Kidney (tissue), 13 donors: ENCODE measurements at regions not wholly inside any gene's neighbourhood (a gene's known extent, or its start where the extent isn't known, plus 50 kb on each side); places are given as distances from the start of the nearest gene placed in this dataset.

Source experiments
- DNase-seq, 5 donors: peaks; one replicate each; pipeline ENCODE4 v3.0.0-alpha.2; 2013 to 2020
- FAIRE-seq: peaks from 2 replicates; lab custom pipeline; 2012; peaks lifted over from hg19 to GRCh38; lab: Jason Lieb, UNC
- H3K27ac ChIP-seq, 2 donors: one replicate each; pipeline ENCODE4 v1.7.0; 2013; ENCODE audit warnings: low read depth in 2 of 2, low read length in 2 of 2, inconsistent platforms in 1 of 2
- H3K27me3 ChIP-seq: one replicate; pipeline ENCODE4 v1.7.1; 2013; ENCODE audit warnings: low read length, inconsistent platforms; ENCODE audit not compliant: control insufficient read depth, insufficient read depth
- H3K36me3 ChIP-seq, 3 donors: one replicate each; pipeline versions ENCODE4 v1.7.0 to v1.7.1; 2013; ENCODE audit warnings: low read length in 3 of 3, control low read depth in 1 of 3, inconsistent platforms in 1 of 3; ENCODE audit not compliant: insufficient read depth in 3 of 3, control insufficient read depth in 2 of 3
- H3K4me1 ChIP-seq, 3 donors: one replicate each; pipeline versions ENCODE4 v1.7.0 to v1.7.1; 2013; ENCODE audit warnings: low read length in 3 of 3, inconsistent platforms in 1 of 3, low read depth in 1 of 3; ENCODE audit not compliant: control insufficient read depth in 2 of 3, insufficient read depth in 2 of 3
- H3K4me3 ChIP-seq, 3 donors: one replicate each; pipeline versions ENCODE4 v1.7.0 to v1.8.1; 2013; ENCODE audit warnings: low read length in 3 of 3, control low read depth in 1 of 3, inconsistent platforms in 1 of 3
- H3K9ac ChIP-seq, 3 donors: one replicate each; pipeline versions ENCODE4 v1.7.0 to v1.7.1; 2013; ENCODE audit warnings: low read length in 3 of 3, control low read depth in 1 of 3, inconsistent platforms in 1 of 3
- H3K9me3 ChIP-seq, 3 donors: one replicate each; pipeline versions ENCODE4 v1.7.0 to v1.7.1; 2013; ENCODE audit warnings: low read length in 3 of 3, control low read depth in 1 of 3, inconsistent platforms in 1 of 3; ENCODE audit not compliant: control insufficient read depth in 2 of 3, insufficient read depth in 1 of 3
- intact Hi-C: fragments of 100-400 bp; cut with DNase I; formaldehyde crosslinking; loops from one replicate; pipeline ENCODE4 v1.11.1; 2022
- TF ChIP-seq, protein P1 (sequence below): IDR thresholded peaks from 3 replicates; pipeline ENCODE4 v1.5.1; 2012; ENCODE audit warnings: mild to moderate bottlenecking, moderate library complexity, borderline replicate concordance; ENCODE audit not compliant: insufficient read depth; ENCODE audit errors: extremely low read depth
- donor health status: control.
- donor health status: control.
- donor health status: control.
- donor health status: control.
- donor health status: control.
- donor health status: DM: yes; HTN: yes; CAD: no.
- donor health status: Normal renal cell carcinoma (clear cell type).

DNA sequence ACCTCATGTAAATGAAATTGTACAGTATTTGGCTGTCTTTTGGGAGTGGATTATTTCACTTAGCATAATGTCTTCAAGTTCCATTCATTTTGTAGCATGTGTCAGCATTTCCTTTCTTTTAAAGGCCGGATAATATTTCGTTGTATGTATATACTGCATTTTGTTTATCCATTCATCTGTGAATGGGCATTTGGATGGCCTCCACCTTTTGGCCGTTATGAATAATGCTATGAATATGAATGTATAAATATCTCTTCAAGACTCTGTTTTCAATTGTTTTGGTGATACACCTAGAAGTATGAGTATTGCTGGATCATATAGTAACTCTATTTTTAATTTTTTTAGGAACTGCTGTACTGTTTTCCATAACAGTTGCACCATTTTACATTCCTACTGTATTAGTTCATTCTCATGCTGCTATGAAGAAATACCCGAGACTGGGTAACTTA is 164.9 kb downstream of the DYRK2 start:
- TF ChIP-seq, protein P1, sequence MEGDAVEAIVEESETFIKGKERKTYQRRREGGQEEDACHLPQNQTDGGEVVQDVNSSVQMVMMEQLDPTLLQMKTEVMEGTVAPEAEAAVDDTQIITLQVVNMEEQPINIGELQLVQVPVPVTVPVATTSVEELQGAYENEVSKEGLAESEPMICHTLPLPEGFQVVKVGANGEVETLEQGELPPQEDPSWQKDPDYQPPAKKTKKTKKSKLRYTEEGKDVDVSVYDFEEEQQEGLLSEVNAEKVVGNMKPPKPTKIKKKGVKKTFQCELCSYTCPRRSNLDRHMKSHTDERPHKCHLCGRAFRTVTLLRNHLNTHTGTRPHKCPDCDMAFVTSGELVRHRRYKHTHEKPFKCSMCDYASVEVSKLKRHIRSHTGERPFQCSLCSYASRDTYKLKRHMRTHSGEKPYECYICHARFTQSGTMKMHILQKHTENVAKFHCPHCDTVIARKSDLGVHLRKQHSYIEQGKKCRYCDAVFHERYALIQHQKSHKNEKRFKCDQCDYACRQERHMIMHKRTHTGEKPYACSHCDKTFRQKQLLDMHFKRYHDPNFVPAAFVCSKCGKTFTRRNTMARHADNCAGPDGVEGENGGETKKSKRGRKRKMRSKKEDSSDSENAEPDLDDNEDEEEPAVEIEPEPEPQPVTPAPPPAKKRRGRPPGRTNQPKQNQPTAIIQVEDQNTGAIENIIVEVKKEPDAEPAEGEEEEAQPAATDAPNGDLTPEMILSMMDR, result no peak
- intact Hi-C loops, result no loop called here
- no peaks in the 10 kb centered on the region for H3K27me3 ChIP-seq
- no peak overlapping the region for H3K4me3 ChIP-seq
- H3K9ac ChIP-seq, result no peak overlapping the region
- no peaks in the 10 kb centered on the region for H3K4me1 ChIP-seq
- no peaks in the 10 kb centered on the region for H3K36me3 ChIP-seq
- FAIRE-seq (no peak), DNase-seq (no peak)
- H3K9me3 ChIP-seq, result no peaks in the 10 kb centered on the region
- H3K27ac ChIP-seq, result no peak overlapping the region

DNA sequence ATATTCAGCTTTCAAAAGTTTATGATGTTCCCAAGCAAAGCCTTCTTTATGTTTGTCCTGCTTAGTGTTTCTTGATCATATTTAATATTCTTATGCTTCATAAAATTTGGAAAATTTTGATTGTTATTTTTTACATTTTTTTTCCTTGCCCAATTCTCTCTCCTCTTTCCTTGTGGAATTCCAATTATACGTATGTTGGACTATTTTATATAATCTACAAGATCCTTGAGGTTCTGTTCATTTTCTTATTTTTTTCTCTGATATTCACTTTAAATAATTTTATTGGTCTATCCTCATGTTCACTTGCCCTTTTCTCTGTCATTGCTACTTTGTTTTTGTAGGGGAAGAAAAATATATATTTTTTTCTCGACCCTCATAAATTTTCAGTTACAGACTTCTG is 167.7 kb downstream of the DYRK2 start:
- DNase-seq (no peak), FAIRE-seq (peak; percentile 8)
- no peak overlapping the region for H3K9ac ChIP-seq
- no peaks in the 10 kb centered on the region for H3K4me1 ChIP-seq
- intact Hi-C loops, result no loop called here
- TF ChIP-seq, protein P1, result no peak
- no peak overlapping the region for H3K27ac ChIP-seq
- H3K9me3 ChIP-seq, result no peaks in the 10 kb centered on the region
- H3K27me3 ChIP-seq, result no peaks in the 10 kb centered on the region
- no peaks in the 10 kb centered on the region for H3K36me3 ChIP-seq
- H3K4me3 ChIP-seq, result no peak overlapping the region

DNA sequence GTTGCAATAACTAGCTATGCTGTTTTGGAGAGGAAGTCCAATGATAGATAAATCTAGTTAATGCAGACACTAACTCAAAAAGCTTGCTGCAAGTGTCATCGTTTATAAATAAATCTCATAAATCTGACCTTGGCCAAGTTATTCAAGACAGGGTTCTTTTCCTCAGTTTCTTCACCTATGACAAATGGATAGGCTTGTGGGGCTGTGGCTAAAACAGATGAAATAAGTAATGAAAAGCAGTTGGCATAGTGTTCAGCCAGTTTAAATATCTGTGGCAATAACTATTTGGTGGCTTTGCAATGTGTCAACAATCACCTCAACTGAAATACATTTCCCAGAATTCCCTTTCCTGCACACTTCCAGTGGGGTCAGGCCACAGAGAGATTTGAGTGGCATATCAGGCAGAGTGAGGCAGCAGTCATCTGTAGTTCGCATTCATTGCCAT is 169.9 kb downstream of the DYRK2 start:
- intact Hi-C loops, result no loop called here
- DNase-seq, result no peak
- Histone ChIP-seq H3K36me3 (no peaks in the 10 kb centered on the region), H3K27ac (no peak overlapping the region), H3K9ac (no peak overlapping the region), H3K9me3 (no peaks in the 10 kb centered on the region), H3K27me3 (no peaks in the 10 kb centered on the region), H3K4me3 (no peak overlapping the region), H3K4me1 (no peaks in the 10 kb centered on the region)
- no peak for FAIRE-seq
- TF ChIP-seq, protein P1, result no peak

DNA sequence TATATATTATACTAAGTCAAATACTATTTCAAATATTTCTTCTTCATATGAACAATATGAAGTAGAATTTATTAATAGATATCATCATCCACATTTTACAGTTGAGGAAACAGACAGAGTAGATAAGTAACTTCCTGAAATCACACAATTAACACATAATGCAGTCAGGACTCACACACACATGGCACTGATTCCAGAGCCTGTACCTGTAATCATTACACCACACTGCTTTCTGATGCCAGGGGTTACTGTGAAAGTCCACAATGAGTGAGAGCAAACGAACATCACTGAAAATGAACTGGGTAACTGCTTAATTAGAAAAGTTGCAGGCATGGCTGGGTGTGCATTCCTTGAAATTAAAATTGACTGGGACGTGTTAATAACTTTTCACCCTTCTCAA is 169.3 kb upstream of the IFNG-AS1 start:
- H3K36me3 ChIP-seq, result no peaks in the 10 kb centered on the region
- FAIRE-seq, result no peak
- H3K4me1 ChIP-seq, result no peaks in the 10 kb centered on the region
- H3K4me3 ChIP-seq, result no peak overlapping the region
- TF ChIP-seq, protein P1, result no peak
- intact Hi-C loops, result no loop called here
- no peaks in the 10 kb centered on the region for H3K27me3 ChIP-seq
- DNase-seq, result no peak
- no peaks in the 10 kb centered on the region for H3K9me3 ChIP-seq
- H3K9ac ChIP-seq, result no peak overlapping the region
- H3K27ac ChIP-seq, result no peak overlapping the region
